ENCODE measurements at regions not wholly inside any gene's neighbourhood (a gene's known extent, or its start where the extent isn't known, plus 50 kb on each side); places are given as distances from the start of the nearest gene placed in this dataset.

GRCh38 chr10:34022195-34022594, 687.7 kb upstream of the NRP1 start:
- no peak for TF ChIP-seq POLR2A (IDR thresholded peaks at IDR 0.05; ENCODE audit: low read depth, low read length)
- no peak for TF ChIP-seq TAF1 (IDR thresholded peaks at IDR 0.05; ENCODE audit: low read depth, low read length)
- TF ChIP-seq POLR2AphosphoS5 (IDR thresholded peaks at IDR 0.05; ENCODE audit: low read depth, low read length) = no peak

All from GM12891 (cell line).